ENCODE measurements at regions not wholly inside any gene's neighbourhood (a gene's known extent, or its start where the extent isn't known, plus 50 kb on each side); places are given as distances from the start of the nearest gene placed in this dataset.

DNA sequence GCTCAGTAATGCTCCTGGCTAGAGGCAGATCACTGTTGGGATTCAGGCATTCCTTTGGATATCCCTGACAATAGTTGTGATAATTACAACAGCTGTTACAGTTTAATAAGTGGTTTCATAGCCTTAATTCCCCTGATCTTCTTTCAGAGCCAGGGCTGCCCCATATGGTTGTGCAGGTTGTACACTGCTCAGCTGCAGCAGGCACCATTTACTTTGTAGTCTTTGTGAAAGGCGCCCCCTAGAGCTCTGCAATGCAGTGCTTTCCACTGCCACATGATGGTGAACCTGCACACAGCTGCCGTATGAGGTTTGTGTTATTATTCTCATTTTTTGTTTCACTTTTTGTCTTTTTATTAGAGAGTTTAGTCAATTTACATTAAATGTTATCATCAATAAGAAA is 239.1 kb downstream of the KCNS3 start:
- TF ChIP-seq, protein P1, sequence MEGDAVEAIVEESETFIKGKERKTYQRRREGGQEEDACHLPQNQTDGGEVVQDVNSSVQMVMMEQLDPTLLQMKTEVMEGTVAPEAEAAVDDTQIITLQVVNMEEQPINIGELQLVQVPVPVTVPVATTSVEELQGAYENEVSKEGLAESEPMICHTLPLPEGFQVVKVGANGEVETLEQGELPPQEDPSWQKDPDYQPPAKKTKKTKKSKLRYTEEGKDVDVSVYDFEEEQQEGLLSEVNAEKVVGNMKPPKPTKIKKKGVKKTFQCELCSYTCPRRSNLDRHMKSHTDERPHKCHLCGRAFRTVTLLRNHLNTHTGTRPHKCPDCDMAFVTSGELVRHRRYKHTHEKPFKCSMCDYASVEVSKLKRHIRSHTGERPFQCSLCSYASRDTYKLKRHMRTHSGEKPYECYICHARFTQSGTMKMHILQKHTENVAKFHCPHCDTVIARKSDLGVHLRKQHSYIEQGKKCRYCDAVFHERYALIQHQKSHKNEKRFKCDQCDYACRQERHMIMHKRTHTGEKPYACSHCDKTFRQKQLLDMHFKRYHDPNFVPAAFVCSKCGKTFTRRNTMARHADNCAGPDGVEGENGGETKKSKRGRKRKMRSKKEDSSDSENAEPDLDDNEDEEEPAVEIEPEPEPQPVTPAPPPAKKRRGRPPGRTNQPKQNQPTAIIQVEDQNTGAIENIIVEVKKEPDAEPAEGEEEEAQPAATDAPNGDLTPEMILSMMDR (IDR thresholded peaks at IDR 0.05) = peak; percentile 32; the same call in 1 of the 3 replicates
- TF ChIP-seq RFX5 (IDR thresholded peaks at IDR 0.05) (no peak), ESRRA (IDR thresholded peaks at IDR 0.05; ENCODE audit: borderline replicate concordance, low read length) (no peak), EP300 (IDR thresholded peaks at IDR 0.05) (no peak), CBX8 (IDR thresholded peaks at IDR 0.05) (no peak), CHD4 (IDR thresholded peaks at IDR 0.05; ENCODE audit: borderline replicate concordance) (no peak), FOSL2 (IDR thresholded peaks at IDR 0.05) (no peak), FOSL2 (CRISPR knock-in tag; IDR thresholded peaks at IDR 0.05) (no peak), NPAS2 (CRISPR knock-in tag; IDR thresholded peaks at IDR 0.05; ENCODE audit: borderline replicate concordance) (no peak)
- TF ChIP-seq, protein P2, sequence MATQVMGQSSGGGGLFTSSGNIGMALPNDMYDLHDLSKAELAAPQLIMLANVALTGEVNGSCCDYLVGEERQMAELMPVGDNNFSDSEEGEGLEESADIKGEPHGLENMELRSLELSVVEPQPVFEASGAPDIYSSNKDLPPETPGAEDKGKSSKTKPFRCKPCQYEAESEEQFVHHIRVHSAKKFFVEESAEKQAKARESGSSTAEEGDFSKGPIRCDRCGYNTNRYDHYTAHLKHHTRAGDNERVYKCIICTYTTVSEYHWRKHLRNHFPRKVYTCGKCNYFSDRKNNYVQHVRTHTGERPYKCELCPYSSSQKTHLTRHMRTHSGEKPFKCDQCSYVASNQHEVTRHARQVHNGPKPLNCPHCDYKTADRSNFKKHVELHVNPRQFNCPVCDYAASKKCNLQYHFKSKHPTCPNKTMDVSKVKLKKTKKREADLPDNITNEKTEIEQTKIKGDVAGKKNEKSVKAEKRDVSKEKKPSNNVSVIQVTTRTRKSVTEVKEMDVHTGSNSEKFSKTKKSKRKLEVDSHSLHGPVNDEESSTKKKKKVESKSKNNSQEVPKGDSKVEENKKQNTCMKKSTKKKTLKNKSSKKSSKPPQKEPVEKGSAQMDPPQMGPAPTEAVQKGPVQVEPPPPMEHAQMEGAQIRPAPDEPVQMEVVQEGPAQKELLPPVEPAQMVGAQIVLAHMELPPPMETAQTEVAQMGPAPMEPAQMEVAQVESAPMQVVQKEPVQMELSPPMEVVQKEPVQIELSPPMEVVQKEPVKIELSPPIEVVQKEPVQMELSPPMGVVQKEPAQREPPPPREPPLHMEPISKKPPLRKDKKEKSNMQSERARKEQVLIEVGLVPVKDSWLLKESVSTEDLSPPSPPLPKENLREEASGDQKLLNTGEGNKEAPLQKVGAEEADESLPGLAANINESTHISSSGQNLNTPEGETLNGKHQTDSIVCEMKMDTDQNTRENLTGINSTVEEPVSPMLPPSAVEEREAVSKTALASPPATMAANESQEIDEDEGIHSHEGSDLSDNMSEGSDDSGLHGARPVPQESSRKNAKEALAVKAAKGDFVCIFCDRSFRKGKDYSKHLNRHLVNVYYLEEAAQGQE (IDR thresholded peaks at IDR 0.05) = no peak
